Activated CD8-positive, alpha-beta T cell treated with anti-CD3 and anti-CD28 coated beads for 36 hours (primary cell): ENCODE measurements at regions not wholly inside any gene's neighbourhood (a gene's known extent, or its start where the extent isn't known, plus 50 kb on each side); places are given as distances from the start of the nearest gene placed in this dataset.

Source experiments
- ATAC-seq: fragments of 200-7000 bp; cut with Tn5 transposase; one replicate; pipeline ENCODE4 v1.10.0; 2021; ENCODE audit warnings: mild to moderate bottlenecking, moderate library complexity
- CTCF ChIA-PET: fragments of 350-600 bp; sonication (Branson Sonifier 250); formaldehyde crosslinking; loops from one replicate; lab custom pipeline; 2021; ENCODE audit warnings: antibody characterized with exemption; lab: Charles Lee
- POLR2A ChIA-PET: fragments of 350-600 bp; sonication (Branson Sonifier 250); formaldehyde crosslinking; loops from one replicate; lab custom pipeline; 2021; ENCODE audit warnings: antibody characterized with exemption; lab: Charles Lee
- DNase-seq: peaks from one replicate; pipeline ENCODE4 v3.0.0-alpha.2; 2020
- H3K27ac Mint-ChIP-seq: one replicate; pipeline ENCODE4 v1.8.0; 2021; ENCODE audit warnings: mild to moderate bottlenecking, mixed read lengths
- H3K27me3 Mint-ChIP-seq: one replicate; pipeline ENCODE4 v1.8.0; 2021; ENCODE audit warnings: mixed read lengths
- H3K36me3 Mint-ChIP-seq: one replicate; pipeline ENCODE4 v1.8.0; 2021; ENCODE audit warnings: low read depth, mixed read lengths
- H3K4me1 Mint-ChIP-seq: one replicate; pipeline ENCODE4 v1.8.0; 2021; ENCODE audit warnings: low read depth, mixed read lengths
- H3K4me3 Mint-ChIP-seq: one replicate; pipeline ENCODE4 v1.8.0; 2021; ENCODE audit warnings: mild to moderate bottlenecking, moderate library complexity, mixed read lengths
- H3K9me3 Mint-ChIP-seq: one replicate; pipeline ENCODE4 v1.8.0; 2021; ENCODE audit warnings: mixed read lengths
- intact Hi-C: fragments of 100-400 bp; cut with micrococcal nuclease; formaldehyde crosslinking; loops from one replicate; pipeline ENCODE4 v1.10.0; 2022
- TF ChIP-seq, protein P1 (sequence below): fragments of 200-600 bp; IDR thresholded peaks from one replicate; pipeline ENCODE4 v1.8.0; 2022; ENCODE audit warnings: antibody characterized with exemption, mild to moderate bottlenecking

DNA sequence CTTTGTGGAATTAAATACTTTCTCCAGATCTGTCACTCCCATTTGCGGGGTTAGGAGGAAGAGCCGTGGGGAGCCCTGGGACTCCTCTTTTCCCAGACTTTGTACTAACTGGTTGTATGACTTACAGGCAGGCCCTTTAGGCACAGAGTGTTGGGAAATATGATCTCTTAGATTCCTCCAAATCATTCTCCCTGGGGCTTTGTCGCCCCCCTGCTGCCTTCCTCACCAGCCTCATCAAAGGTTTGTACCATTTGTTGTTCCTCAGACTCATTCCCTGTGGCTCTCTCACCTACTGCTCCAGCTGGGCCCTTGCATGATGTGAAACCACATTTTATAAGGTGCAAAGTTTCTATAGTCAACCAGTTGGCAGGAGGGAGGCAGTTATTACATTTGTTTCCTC is 56.4 kb downstream of the CRYGS start:
- Mint-ChIP-seq H3K4me3 (no peak overlapping the region), H3K36me3 (no peaks in the 10 kb centered on the region), H3K9me3 (no peaks in the 10 kb centered on the region), H3K4me1 (peaks cover 7% of the 10 kb centered on the region), H3K27ac (no peak overlapping the region), H3K27me3 (no peaks in the 10 kb centered on the region)
- DNase-seq = no peak
- CTCF ChIA-PET = no interaction called here
- no peak for ATAC-seq
- TF ChIP-seq, protein P1, sequence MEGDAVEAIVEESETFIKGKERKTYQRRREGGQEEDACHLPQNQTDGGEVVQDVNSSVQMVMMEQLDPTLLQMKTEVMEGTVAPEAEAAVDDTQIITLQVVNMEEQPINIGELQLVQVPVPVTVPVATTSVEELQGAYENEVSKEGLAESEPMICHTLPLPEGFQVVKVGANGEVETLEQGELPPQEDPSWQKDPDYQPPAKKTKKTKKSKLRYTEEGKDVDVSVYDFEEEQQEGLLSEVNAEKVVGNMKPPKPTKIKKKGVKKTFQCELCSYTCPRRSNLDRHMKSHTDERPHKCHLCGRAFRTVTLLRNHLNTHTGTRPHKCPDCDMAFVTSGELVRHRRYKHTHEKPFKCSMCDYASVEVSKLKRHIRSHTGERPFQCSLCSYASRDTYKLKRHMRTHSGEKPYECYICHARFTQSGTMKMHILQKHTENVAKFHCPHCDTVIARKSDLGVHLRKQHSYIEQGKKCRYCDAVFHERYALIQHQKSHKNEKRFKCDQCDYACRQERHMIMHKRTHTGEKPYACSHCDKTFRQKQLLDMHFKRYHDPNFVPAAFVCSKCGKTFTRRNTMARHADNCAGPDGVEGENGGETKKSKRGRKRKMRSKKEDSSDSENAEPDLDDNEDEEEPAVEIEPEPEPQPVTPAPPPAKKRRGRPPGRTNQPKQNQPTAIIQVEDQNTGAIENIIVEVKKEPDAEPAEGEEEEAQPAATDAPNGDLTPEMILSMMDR = no peak
- POLR2A ChIA-PET = no interaction called here
- intact Hi-C loops = no loop called here

DNA sequence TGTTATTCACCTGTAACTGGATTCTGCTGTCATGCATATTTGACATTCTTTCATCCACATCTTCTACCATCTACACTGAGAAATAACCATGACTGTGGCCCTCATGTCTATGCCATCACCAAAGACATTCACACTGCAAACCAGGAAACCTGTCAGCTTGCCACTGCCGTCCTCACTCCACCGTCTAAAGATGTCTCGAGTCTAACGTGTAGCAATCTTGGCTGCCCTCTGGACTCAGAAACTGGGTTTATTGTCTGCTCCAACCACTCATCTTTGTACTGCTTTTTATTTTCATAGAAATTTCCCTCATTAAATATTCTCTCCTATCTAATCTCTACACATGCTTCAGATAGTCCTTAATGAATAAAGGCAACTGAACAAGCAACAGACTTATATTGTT is 57.1 kb downstream of the CRYGS start:
- DNase-seq = no peak
- no peak for ATAC-seq
- ChIA-PET POLR2A (no interaction called here), CTCF (interaction anchor here (0.7 kb wide), 1 partner anchor 54 kb away, joined by 3 read pairs; no protein-coding TSS in a partner anchor)
- H3K9me3 Mint-ChIP-seq = no peaks in the 10 kb centered on the region
- H3K27ac Mint-ChIP-seq = no peak overlapping the region
- H3K27me3 Mint-ChIP-seq = no peaks in the 10 kb centered on the region
- intact Hi-C loops = no loop called here
- TF ChIP-seq, protein P1 = no peak
- no peaks in the 10 kb centered on the region for H3K36me3 Mint-ChIP-seq
- no peak overlapping the region for H3K4me3 Mint-ChIP-seq
- H3K4me1 Mint-ChIP-seq = peaks cover 7% of the 10 kb centered on the region

DNA sequence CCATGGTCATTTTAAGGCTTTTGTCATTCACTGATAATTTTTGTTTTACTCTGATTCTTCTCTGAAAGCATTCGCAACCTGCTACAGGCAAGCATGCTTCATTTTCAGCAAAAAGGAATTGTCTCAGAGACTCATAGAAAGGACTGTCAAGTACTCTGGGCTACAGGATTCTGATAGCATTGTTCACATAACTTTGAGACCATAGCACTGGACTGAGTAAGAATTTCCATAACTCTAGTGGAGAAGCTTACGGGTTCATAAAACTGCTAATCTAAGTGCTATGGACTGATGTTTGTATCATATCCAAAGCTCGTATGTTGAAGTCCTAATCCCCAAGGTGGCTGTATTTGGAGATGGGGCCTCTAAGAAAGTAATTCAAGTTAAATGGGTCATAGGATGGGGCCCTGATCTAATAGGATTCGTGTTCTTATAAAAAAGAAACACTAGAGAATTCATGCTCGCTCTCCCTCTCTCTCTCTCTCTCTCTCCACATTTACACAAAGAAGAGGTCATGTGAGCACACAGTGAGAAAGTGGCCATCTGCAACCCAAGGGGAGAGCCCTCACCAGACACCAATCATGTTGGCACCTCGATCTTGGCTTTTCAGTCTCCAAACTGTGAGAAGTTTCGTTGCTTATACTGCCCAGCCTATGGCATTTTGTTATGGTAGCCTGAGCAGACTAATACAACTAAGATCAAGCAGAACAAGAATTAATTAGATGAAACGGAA is 60.4 kb downstream of the CRYGS start:
- POLR2A ChIA-PET = no interaction called here
- CTCF ChIA-PET = interaction anchor here (1.6 kb wide), 1 partner anchor 11 kb away, joined by 4 read pairs; no protein-coding TSS in a partner anchor

DNA sequence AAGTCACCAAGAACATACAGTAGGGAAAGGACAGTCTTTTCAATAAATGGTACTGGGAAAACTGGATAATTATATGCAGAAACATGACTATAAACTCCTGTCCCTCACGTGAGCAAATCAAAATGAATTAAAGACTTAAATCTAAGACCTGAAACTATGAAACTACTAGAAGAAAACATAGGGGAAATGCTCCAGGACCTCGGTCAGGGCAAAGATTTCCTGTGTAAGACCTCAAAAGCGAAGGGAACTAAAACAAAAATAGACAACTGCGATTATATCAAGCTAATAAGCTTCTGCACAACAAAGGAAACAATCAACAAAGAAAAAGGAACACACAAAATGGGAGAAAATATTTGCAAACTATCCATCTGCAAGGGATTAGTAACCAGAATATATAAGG is 62.7 kb downstream of the CRYGS start:
- no peak overlapping the region for H3K27ac Mint-ChIP-seq
- H3K4me3 Mint-ChIP-seq = no peak overlapping the region
- no peaks in the 10 kb centered on the region for H3K27me3 Mint-ChIP-seq
- no peaks in the 10 kb centered on the region for H3K36me3 Mint-ChIP-seq
- no peaks in the 10 kb centered on the region for H3K9me3 Mint-ChIP-seq
- DNase-seq (no peak), ATAC-seq (no peak)
- intact Hi-C loops = no loop called here
- POLR2A ChIA-PET = no interaction called here
- CTCF ChIA-PET = no interaction called here
- TF ChIP-seq, protein P1 = no peak
- H3K4me1 Mint-ChIP-seq = no peaks in the 10 kb centered on the region

More for the DNA sequence above, 60.4 kb downstream of the CRYGS start:
- no peak overlapping the region for H3K27ac Mint-ChIP-seq
- H3K36me3 Mint-ChIP-seq = no peaks in the 10 kb centered on the region
- no peaks in the 10 kb centered on the region for H3K9me3 Mint-ChIP-seq
- H3K27me3 Mint-ChIP-seq = no peaks in the 10 kb centered on the region
- DNase-seq (no peak), ATAC-seq (no peak)
- no peak overlapping the region for H3K4me3 Mint-ChIP-seq
- intact Hi-C loops = no loop called here
- TF ChIP-seq, protein P1 = no peak
- peaks cover 3% of the 10 kb centered on the region for H3K4me1 Mint-ChIP-seq

DNA sequence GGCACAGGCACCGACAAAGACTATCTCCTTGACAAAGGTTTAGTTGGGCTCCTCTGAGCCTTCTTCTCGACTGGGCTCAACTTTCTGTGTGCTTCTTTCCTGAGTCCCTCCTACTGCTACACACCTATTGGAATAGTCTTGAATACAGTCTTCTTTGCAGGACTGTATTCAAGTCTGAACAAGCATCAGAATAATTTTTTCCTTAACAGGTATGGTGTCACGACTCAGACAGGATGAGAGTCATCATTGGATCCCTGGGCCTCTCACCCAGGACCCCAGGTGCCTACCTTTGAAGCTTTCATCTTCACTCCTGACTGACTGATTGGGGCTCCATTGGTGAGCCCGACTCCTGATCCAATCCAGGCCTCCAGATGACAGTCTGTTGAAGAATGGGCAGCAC is 66.3 kb downstream of the CRYGS start:
- Mint-ChIP-seq H3K9me3 (no peaks in the 10 kb centered on the region), H3K4me3 (no peak overlapping the region), H3K27me3 (no peaks in the 10 kb centered on the region), H3K36me3 (no peaks in the 10 kb centered on the region), H3K4me1 (no peaks in the 10 kb centered on the region), H3K27ac (no peak overlapping the region)
- no peak for DNase-seq
- intact Hi-C loops = no loop called here
- no peak for ATAC-seq
- CTCF ChIA-PET = no interaction called here
- TF ChIP-seq, protein P1 = no peak
- POLR2A ChIA-PET = no interaction called here
